ENCODE measurements at regions not wholly inside any gene's neighbourhood (a gene's known extent, or its start where the extent isn't known, plus 50 kb on each side); places are given as distances from the start of the nearest gene placed in this dataset.
A peak's percentile ranks its signal among the peaks of the same experiment; 100 is the strongest.

DNA sequence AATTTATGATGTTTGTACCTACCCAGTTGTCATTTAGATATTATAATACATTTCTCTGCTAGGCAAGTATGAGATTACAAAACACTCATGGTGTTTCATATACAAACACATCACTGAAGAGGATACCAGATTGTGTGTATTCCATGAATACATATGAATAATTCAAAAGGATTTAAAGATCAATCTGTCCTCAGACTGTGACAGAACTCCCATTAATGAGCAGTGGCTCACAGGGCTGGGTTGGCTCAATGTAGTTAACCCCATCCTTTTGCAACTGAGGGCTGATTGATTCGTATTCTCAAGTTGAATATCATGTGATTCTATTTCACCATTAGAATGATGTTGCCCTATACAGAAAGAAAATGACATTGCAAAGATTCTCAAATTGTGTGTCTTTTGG is 79.6 kb upstream of the SPANXN2 start:
- DNase-seq: no peak

- peak; percentile 4 for DNase-seq
Observed at GRCh38 chrX:143788265-143788664, 67.7 kb upstream of the SPANXN2 start.

GRCh38 chrX:143787341-143787740 is 66.8 kb upstream of the SPANXN2 start:
- no peak for DNase-seq

DNA sequence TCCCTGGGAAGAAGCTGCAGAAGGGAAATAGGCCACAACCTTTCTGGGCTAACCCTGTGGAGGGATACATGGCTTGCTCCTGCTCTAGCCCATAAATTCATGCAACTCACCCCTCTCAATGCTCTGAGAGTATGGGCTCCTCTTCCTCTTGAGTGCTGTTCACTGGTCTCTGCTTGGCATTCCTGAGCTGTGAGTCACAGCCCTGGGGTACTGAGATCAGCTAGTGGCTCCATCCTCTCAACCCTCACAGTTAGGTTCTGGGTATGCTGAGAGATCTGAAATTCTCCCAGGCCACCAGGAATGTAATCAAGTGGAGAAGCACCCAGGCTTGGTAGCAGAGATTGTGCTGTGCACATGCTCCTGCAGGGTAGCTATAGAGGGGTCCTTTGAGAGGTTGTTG is 60.6 kb upstream of the SPANXN2 start:
- DNase-seq: no peak

Data from renal pelvis (tissue), 1 donor.